ENCODE measurements at regions not wholly inside any gene's neighbourhood (a gene's known extent, or its start where the extent isn't known, plus 50 kb on each side); places are given as distances from the start of the nearest gene placed in this dataset.

DNA sequence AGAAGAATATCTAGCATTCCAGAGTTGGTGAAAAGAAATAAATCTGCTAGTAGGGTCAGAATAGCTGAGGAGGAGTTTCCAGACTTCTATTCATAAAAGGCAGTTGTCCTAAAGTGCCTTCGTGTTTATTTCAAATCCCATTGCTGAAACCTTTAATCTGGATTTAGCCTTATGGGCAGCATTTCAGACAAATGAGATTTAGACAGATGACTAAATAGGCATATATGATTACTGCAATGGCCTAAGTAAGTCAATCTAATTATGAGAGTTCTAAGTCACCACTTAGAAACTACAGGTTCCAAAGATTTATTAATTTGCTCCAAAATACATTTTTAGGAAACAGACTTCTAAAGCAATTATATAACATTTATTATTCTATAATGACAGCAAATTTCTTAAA is 368.7 kb downstream of the LIG4 start:
- TF ChIP-seq, protein P1, sequence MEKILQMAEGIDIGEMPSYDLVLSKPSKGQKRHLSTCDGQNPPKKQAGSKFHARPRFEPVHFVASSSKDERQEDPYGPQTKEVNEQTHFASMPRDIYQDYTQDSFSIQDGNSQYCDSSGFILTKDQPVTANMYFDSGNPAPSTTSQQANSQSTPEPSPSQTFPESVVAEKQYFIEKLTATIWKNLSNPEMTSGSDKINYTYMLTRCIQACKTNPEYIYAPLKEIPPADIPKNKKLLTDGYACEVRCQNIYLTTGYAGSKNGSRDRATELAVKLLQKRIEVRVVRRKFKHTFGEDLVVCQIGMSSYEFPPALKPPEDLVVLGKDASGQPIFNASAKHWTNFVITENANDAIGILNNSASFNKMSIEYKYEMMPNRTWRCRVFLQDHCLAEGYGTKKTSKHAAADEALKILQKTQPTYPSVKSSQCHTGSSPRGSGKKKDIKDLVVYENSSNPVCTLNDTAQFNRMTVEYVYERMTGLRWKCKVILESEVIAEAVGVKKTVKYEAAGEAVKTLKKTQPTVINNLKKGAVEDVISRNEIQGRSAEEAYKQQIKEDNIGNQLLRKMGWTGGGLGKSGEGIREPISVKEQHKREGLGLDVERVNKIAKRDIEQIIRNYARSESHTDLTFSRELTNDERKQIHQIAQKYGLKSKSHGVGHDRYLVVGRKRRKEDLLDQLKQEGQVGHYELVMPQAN (IDR thresholded peaks at IDR 0.05; ENCODE audit: borderline replicate concordance), result no peak
- no peak for TF ChIP-seq LARP7 (IDR thresholded peaks at IDR 0.05)
- TF ChIP-seq, protein P2, sequence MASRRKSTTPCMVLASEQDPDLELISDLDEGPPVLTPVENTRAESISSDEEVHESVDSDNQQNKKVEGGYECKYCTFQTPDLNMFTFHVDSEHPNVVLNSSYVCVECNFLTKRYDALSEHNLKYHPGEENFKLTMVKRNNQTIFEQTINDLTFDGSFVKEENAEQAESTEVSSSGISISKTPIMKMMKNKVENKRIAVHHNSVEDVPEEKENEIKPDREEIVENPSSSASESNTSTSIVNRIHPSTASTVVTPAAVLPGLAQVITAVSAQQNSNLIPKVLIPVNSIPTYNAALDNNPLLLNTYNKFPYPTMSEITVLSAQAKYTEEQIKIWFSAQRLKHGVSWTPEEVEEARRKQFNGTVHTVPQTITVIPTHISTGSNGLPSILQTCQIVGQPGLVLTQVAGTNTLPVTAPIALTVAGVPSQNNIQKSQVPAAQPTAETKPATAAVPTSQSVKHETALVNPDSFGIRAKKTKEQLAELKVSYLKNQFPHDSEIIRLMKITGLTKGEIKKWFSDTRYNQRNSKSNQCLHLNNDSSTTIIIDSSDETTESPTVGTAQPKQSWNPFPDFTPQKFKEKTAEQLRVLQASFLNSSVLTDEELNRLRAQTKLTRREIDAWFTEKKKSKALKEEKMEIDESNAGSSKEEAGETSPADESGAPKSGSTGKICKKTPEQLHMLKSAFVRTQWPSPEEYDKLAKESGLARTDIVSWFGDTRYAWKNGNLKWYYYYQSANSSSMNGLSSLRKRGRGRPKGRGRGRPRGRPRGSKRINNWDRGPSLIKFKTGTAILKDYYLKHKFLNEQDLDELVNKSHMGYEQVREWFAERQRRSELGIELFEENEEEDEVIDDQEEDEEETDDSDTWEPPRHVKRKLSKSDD (conservative IDR thresholded peaks at IDR 0.05; ENCODE audit: low read length), result no peak
- TF ChIP-seq WHSC1 (IDR thresholded peaks at IDR 0.05; ENCODE audit: low read length), result no peak
- TF ChIP-seq, protein P3, sequence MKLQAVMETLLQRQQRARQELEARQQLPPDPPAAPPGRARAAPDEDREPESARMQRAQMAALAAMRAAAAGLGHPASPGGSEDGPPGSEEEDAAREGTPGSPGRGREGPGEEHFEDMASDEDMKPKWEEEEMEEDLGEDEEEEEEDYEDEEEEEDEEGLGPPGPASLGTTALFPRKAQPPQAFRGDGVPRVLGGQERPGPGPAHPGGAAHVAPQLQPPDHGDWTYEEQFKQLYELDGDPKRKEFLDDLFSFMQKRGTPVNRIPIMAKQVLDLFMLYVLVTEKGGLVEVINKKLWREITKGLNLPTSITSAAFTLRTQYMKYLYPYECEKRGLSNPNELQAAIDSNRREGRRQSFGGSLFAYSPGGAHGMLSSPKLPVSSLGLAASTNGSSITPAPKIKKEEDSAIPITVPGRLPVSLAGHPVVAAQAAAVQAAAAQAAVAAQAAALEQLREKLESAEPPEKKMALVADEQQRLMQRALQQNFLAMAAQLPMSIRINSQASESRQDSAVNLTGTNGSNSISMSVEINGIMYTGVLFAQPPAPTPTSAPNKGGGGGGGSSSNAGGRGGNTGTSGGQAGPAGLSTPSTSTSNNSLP (IDR thresholded peaks at IDR 0.05; ENCODE audit: borderline replicate concordance, low read depth, low read length), result no peak

All from K562 (cell line).